HG03139 (cell line): ENCODE measurements at regions not wholly inside any gene's neighbourhood (a gene's known extent, or its start where the extent isn't known, plus 50 kb on each side); places are given as distances from the start of the nearest gene placed in this dataset.
"Not testable (repeated sequence)": the region's sequence is repeated elsewhere in the genome, so short reads cannot be mapped to it uniquely, and the experiment has no call there.

Experiments
- ATAC-seq: cut with Tn5 transposase; IDR thresholded peaks from one replicate; pipeline ENCODE4 v1.9.1; 2021; ENCODE audit not compliant: unreplicated experiment

- no peak for ATAC-seq
Observed at GRCh38 chr9:710951-711745, 130.3 kb upstream of the DMRT1 start.

GRCh38 chr9:711761-712553, 129.5 kb upstream of the DMRT1 start:
- no peak for ATAC-seq

- ATAC-seq, result no peak
Observed at GRCh38 chr9:712643-713042, 128.9 kb upstream of the DMRT1 start.

- ATAC-seq, result no peak
Observed at GRCh38 chr9:713091-713490, 128.4 kb upstream of the DMRT1 start.

GRCh38 chr9:714675-715074, 126.8 kb upstream of the DMRT1 start:
- ATAC-seq, result no peak

GRCh38 chr9:715300-715699, 126.2 kb upstream of the DMRT1 start:
- no peak for ATAC-seq

- no peak for ATAC-seq
Observed at GRCh38 chr9:715743-716400, 125.6 kb upstream of the DMRT1 start.

GRCh38 chr9:717722-718121, 123.8 kb upstream of the DMRT1 start:
- no peak for ATAC-seq

- ATAC-seq, result no peak
Observed at GRCh38 chr9:720239-720881, 121.1 kb upstream of the DMRT1 start.

GRCh38 chr9:722388-722980, 119.0 kb upstream of the DMRT1 start:
- ATAC-seq, result no peak

- not testable (repeated sequence) for ATAC-seq
Observed at GRCh38 chr9:724461-724860, 117.0 kb upstream of the DMRT1 start.

- ATAC-seq, result no peak
Observed at GRCh38 chr9:726005-726404, 115.5 kb upstream of the DMRT1 start.

- no peak for ATAC-seq
Observed at GRCh38 chr9:727767-728166, 113.7 kb upstream of the DMRT1 start.

GRCh38 chr9:728535-728934, 113.0 kb upstream of the DMRT1 start:
- no peak for ATAC-seq

- no peak for ATAC-seq
Observed at GRCh38 chr9:731474-731873, 110.0 kb upstream of the DMRT1 start.

GRCh38 chr9:734831-735511, 106.5 kb upstream of the DMRT1 start:
- no peak for ATAC-seq

GRCh38 chr9:737400-738120, 103.9 kb upstream of the DMRT1 start:
- ATAC-seq, result no peak

GRCh38 chr9:738209-738915, 103.1 kb upstream of the DMRT1 start:
- no peak for ATAC-seq

- no peak for ATAC-seq
Observed at GRCh38 chr9:739362-739761, 102.1 kb upstream of the DMRT1 start.
